ENCODE measurements at regions not wholly inside any gene's neighbourhood (a gene's known extent, or its start where the extent isn't known, plus 50 kb on each side); places are given as distances from the start of the nearest gene placed in this dataset.

DNA sequence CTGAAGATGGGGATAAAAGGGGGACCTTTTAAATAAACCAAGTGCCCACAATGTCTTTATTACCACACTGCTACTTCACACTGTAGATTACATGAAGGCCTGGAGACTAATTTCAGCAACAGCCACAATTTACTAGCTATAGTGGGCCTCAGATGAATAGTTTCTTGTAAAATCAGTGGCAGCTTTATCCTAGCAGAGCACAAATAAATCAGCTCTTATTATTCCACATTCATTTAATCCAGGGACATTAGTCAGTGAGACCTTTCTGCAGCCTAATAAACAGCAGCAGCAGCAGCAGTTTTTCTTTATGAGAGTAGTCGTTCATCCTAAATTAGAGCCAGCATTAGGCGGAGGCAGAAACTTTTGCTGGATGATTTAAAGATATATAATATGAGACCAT lies 542.3 kb downstream of the PSAT1 start:
- TF ChIP-seq, protein P1, sequence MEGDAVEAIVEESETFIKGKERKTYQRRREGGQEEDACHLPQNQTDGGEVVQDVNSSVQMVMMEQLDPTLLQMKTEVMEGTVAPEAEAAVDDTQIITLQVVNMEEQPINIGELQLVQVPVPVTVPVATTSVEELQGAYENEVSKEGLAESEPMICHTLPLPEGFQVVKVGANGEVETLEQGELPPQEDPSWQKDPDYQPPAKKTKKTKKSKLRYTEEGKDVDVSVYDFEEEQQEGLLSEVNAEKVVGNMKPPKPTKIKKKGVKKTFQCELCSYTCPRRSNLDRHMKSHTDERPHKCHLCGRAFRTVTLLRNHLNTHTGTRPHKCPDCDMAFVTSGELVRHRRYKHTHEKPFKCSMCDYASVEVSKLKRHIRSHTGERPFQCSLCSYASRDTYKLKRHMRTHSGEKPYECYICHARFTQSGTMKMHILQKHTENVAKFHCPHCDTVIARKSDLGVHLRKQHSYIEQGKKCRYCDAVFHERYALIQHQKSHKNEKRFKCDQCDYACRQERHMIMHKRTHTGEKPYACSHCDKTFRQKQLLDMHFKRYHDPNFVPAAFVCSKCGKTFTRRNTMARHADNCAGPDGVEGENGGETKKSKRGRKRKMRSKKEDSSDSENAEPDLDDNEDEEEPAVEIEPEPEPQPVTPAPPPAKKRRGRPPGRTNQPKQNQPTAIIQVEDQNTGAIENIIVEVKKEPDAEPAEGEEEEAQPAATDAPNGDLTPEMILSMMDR (IDR thresholded peaks at IDR 0.05; ENCODE audit: insufficient read depth, low read length, poor library complexity, severe bottlenecking) = no peak
- TF ChIP-seq EZH2phosphoT487 (conservative IDR thresholded peaks at IDR 0.05; ENCODE audit: low read length) = no peak
